Gastrocnemius medialis (tissue), 4 donors: ENCODE measurements at regions not wholly inside any gene's neighbourhood (a gene's known extent, or its start where the extent isn't known, plus 50 kb on each side); places are given as distances from the start of the nearest gene placed in this dataset.

Experiments used
- POLR2A ChIP-seq, 2 donors: fragments of 450-650 bp; IDR thresholded peaks; one replicate each; pipeline ENCODE4 v1.6.1; 2017; ENCODE audit warnings: antibody characterized with exemption in 2 of 2, mild to moderate bottlenecking in 2 of 2, moderate library complexity in 2 of 2
- TF ChIP-seq, protein P1 (sequence below), 5 experiments: fragments of 450-650 bp in 3 of 5; fragments of 200-600 bp in 2 of 5; sonication (generic) in 2 of 5; IDR thresholded peaks in 4 of 5; conservative IDR thresholded peaks in 1 of 5; 1 replicate in 4 of 5; 2 replicates in 1 of 5; pipeline ENCODE4 v1.5.1; 2016 to 2019; ENCODE audit warnings: antibody characterized with exemption in 5 of 5, mild to moderate bottlenecking in 3 of 5, moderate library complexity in 3 of 5

DNA sequence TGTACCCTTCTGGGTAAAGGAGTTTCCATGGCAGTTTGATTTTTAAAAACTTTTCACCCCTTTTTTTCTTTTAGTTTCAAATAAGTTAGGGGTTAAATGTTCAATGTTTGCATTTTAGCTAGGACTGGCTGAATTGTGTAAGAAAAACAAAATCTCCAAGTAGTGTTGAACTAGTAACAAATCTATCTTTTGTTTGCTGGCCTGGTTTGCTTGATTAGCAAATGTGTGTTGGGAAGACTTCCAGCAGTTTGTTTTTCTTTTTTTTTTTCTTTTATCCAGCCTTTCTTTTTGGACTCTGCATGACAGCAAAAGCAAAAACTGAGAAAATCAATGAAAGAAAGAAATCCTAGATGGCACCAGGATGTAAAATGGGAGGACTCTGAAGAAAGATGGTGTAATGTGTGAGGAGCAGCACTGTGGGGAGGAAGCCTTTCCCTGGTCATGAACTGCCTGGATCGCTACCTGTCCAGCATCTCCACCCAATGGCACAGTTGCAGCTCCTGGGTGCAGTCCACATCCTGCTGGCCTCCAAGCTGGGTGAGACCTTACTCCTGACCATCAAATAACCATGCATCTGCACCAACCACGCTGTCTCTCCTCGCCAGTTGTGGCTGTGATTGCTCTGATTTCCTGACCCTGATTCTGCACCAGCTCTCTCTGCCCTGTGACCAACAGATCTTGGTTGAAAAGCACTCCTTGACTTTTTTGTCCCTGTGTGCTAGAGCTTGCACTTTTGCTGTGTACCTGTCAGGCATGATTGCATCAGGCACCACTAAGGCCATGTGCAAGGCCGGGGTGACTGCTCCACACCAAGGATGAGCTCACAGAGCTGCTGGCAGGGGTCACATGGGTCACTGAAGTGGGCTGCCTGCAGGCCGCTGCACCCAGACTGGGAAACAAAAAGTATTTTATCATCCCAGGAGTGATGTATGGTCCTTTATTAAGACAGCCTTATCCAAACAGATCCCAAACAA is 71.2 kb upstream of the ZNF236 start:
- TF ChIP-seq POLR2A (IDR thresholded peaks at IDR 0.05) = no peak
- TF ChIP-seq, protein P1, sequence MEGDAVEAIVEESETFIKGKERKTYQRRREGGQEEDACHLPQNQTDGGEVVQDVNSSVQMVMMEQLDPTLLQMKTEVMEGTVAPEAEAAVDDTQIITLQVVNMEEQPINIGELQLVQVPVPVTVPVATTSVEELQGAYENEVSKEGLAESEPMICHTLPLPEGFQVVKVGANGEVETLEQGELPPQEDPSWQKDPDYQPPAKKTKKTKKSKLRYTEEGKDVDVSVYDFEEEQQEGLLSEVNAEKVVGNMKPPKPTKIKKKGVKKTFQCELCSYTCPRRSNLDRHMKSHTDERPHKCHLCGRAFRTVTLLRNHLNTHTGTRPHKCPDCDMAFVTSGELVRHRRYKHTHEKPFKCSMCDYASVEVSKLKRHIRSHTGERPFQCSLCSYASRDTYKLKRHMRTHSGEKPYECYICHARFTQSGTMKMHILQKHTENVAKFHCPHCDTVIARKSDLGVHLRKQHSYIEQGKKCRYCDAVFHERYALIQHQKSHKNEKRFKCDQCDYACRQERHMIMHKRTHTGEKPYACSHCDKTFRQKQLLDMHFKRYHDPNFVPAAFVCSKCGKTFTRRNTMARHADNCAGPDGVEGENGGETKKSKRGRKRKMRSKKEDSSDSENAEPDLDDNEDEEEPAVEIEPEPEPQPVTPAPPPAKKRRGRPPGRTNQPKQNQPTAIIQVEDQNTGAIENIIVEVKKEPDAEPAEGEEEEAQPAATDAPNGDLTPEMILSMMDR (IDR thresholded peaks at IDR 0.05 in 4 of 5, conservative IDR thresholded peaks at IDR 0.05 in 1 of 5) = no peak
